ENCODE measurements at regions not wholly inside any gene's neighbourhood (a gene's known extent, or its start where the extent isn't known, plus 50 kb on each side); places are given as distances from the start of the nearest gene placed in this dataset.

- no peak for TF ChIP-seq SUZ12 (IDR thresholded peaks at IDR 0.05; ENCODE audit: extremely low read depth, insufficient read depth, insufficient read length)
- TF ChIP-seq YY1 (IDR thresholded peaks at IDR 0.05; ENCODE audit: insufficient read depth, insufficient read length): no peak
Measured at GRCh38 chr18:78156466-78156865, 823.2 kb upstream of the SALL3 start.
